ENCODE measurements at regions not wholly inside any gene's neighbourhood (a gene's known extent, or its start where the extent isn't known, plus 50 kb on each side); places are given as distances from the start of the nearest gene placed in this dataset.
"Not testable (repeated sequence)": the region's sequence is repeated elsewhere in the genome, so short reads cannot be mapped to it uniquely, and the experiment has no call there.

GRCh38 chr1:213704941-213705340 lies 282.8 kb upstream of the PROX1 start:
- H3K36me3 Mint-ChIP-seq = no peaks in the 10 kb centered on the region
- no peaks in the 10 kb centered on the region for H3K4me1 Mint-ChIP-seq
- H3K27ac Mint-ChIP-seq = no peak overlapping the region
- H3K9me3 Mint-ChIP-seq = peaks cover 29% of the 10 kb centered on the region
- no peak overlapping the region for H3K4me3 Mint-ChIP-seq
- no peaks in the 10 kb centered on the region for H3K27me3 Mint-ChIP-seq
- DNase-seq = no peak

GRCh38 chr1:213711833-213712490 lies 275.8 kb upstream of the PROX1 start:
- not testable (repeated sequence) for H3K27ac Mint-ChIP-seq

DNA sequence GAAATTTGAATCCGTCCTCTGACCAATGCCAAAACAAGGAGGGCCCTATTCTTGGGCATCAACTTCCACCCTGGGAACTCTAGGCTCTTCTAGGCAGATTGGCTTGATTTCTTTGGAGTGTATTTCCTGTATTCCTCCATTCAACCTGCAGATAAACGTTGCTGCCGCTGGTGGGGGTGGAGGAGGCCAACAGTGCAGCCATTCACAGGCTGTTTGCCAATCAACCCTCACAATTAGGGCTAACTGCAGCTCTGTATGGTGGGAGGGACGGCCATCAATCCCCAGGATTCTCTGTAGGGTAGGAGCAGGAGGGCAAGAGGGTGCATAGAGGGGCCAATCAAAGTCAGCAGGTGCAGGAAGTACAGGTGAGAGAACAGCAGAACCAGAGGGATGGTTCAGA lies 273.1 kb upstream of the PROX1 start:
- peaks cover 4% of the 10 kb centered on the region for H3K4me1 Mint-ChIP-seq
- no peaks in the 10 kb centered on the region for H3K27me3 Mint-ChIP-seq
- no peak overlapping the region for H3K27ac Mint-ChIP-seq
- no peak overlapping the region for H3K4me3 Mint-ChIP-seq
- peaks cover 8% of the 10 kb centered on the region for H3K9me3 Mint-ChIP-seq
- peaks cover 2% of the 10 kb centered on the region for H3K36me3 Mint-ChIP-seq
- no peak for DNase-seq

More at GRCh38 chr1:213711833-213712490, 275.8 kb upstream of the PROX1 start:
- not testable (repeated sequence) for H3K4me3 Mint-ChIP-seq, H3K36me3 Mint-ChIP-seq, H3K27me3 Mint-ChIP-seq, DNase-seq, H3K4me1 Mint-ChIP-seq
- peaks cover 24% of the 10 kb centered on the region for H3K9me3 Mint-ChIP-seq

DNA sequence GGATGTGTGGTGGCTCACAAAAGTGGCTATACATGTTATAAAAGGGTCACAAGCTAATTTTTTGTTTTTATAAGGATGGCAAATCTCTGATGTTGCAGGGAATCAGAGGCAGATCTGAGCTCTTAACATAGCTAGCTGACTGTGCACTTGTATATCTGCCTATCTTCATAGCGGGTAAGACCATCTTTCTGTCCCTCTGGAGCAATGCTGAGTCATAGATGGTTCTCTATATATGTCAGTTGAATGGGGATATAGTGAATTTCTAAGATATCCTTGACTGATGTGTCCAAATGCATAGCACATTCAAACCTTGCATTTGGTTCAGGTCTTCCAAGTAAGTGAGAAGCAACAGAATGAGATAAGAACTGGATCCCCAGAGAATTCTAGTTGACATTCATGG lies 272.6 kb upstream of the PROX1 start:
- peaks cover 2% of the 10 kb centered on the region for H3K36me3 Mint-ChIP-seq
- peaks cover 4% of the 10 kb centered on the region for H3K4me1 Mint-ChIP-seq
- H3K27me3 Mint-ChIP-seq = no peaks in the 10 kb centered on the region
- DNase-seq = no peak
- H3K9me3 Mint-ChIP-seq = peaks cover 8% of the 10 kb centered on the region
- no peak overlapping the region for H3K27ac Mint-ChIP-seq
- no peak overlapping the region for H3K4me3 Mint-ChIP-seq

GRCh38 chr1:213719462-213719861 lies 268.3 kb upstream of the PROX1 start:
- Mint-ChIP-seq H3K27me3 (no peaks in the 10 kb centered on the region), H3K4me3 (no peak overlapping the region), H3K36me3 (no peaks in the 10 kb centered on the region), H3K4me1 (no peaks in the 10 kb centered on the region), H3K27ac (no peak overlapping the region), H3K9me3 (peaks cover 10% of the 10 kb centered on the region)
- no peak for DNase-seq

- H3K4me1 Mint-ChIP-seq = no peaks in the 10 kb centered on the region
Observed at GRCh38 chr1:213720032-213720431, 267.7 kb upstream of the PROX1 start.

GRCh38 chr1:213723187-213723586 lies 264.6 kb upstream of the PROX1 start:
- H3K27ac Mint-ChIP-seq = no peak overlapping the region
- no peak overlapping the region for H3K4me3 Mint-ChIP-seq
- H3K27me3 Mint-ChIP-seq = no peaks in the 10 kb centered on the region
- H3K9me3 Mint-ChIP-seq = peaks cover 10% of the 10 kb centered on the region
- no peaks in the 10 kb centered on the region for H3K36me3 Mint-ChIP-seq
- no peak for DNase-seq
- H3K4me1 Mint-ChIP-seq = no peaks in the 10 kb centered on the region

More at GRCh38 chr1:213720032-213720431, 267.7 kb upstream of the PROX1 start:
- no peak overlapping the region for H3K4me3 Mint-ChIP-seq
- H3K9me3 Mint-ChIP-seq = peaks cover 10% of the 10 kb centered on the region
- H3K27me3 Mint-ChIP-seq = no peaks in the 10 kb centered on the region
- no peaks in the 10 kb centered on the region for H3K36me3 Mint-ChIP-seq
- H3K27ac Mint-ChIP-seq = no peak overlapping the region
- DNase-seq = no peak

DNA sequence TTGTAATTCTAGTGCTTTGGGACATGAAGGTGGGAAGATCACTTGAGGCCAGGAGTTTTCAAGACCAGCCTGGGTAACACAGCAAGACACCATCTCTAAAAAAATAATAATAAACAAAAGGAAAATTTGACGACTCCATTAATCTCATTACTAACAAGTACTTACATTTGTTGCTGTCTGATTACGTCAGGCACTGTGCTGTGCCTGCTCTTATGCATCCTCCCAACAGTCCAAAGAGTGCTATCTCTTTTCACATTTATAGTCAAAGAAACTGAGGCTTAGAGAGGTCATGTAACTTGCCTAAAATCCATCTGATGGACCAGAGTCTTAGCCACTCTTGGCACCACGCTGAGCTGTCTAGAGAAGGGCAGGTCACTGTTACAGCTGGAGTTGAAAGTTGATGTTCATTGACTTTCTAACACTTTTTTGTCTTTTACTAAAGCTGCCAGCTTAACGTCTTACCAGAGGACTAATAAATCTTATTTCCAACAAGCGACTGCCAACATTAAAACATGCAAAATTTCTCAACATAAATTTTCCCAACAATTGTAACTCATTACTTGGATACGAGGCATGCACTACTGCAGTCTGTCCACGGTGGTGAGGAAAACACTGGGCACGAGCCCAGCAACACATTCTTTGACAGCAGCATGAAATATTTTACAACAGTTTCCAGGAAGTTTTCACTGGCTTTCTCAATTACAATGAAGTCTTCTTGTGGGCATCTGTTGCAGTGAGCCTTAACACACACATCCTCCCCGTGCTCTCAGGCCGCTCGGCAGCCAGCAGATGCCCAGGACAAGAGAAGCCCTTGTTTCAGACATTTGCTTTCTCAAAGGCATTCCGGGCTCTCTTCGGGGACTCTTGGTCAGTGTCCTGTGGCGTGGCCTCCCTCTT lies 262.9 kb upstream of the PROX1 start:
- no peak overlapping the region for H3K27ac Mint-ChIP-seq

DNA sequence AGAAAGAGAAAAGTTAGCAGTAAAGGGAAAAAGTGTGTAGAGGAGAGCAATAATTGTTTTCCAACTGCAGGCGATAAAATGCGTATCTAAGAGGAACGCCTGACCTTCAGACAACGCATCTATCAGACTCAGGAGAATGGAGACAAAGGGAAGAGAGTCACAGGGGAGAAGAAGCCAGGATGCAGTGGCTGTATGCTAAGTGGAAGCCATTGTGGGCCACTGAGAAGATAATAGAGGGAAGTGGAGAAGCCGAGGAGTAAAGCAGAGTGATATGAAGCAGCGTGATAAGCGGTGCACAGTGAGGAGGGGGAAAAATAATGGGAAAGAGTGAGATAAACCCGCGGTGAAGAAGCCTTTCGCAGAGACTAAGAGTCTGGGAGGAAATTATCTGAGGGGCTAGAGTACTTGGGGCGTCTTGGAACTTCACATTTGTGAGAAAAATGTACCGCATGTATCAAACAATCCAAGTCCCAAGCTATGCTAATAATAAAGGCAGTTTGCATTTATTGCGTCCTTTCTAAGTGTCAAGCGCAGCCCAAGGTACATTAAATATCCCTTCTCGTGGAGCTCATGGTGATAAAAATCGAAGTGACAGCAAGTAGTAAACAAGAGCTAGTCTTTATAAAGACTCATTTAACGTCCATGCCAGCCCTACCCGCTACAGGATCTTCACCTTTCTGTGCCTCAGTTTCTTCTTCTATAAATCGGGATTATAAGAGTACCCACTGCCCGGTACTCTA lies 259.8 kb upstream of the PROX1 start:
- DNase-seq = no peak
- Mint-ChIP-seq H3K4me1 (no peaks in the 10 kb centered on the region), H3K9me3 (peaks cover 12% of the 10 kb centered on the region), H3K36me3 (no peaks in the 10 kb centered on the region), H3K4me3 (no peak overlapping the region), H3K27ac (no peak overlapping the region), H3K27me3 (no peaks in the 10 kb centered on the region)

More for the DNA sequence above, 262.9 kb upstream of the PROX1 start:
- no peak for DNase-seq
- no peaks in the 10 kb centered on the region for H3K4me1 Mint-ChIP-seq
- no peaks in the 10 kb centered on the region for H3K27me3 Mint-ChIP-seq
- no peak overlapping the region for H3K4me3 Mint-ChIP-seq
- peaks cover 10% of the 10 kb centered on the region for H3K9me3 Mint-ChIP-seq
- no peaks in the 10 kb centered on the region for H3K36me3 Mint-ChIP-seq

GRCh38 chr1:213728593-213729536 lies 258.9 kb upstream of the PROX1 start:
- no peak overlapping the region for H3K27ac Mint-ChIP-seq
- no peaks in the 10 kb centered on the region for H3K27me3 Mint-ChIP-seq
- H3K9me3 Mint-ChIP-seq = peaks cover 12% of the 10 kb centered on the region
- H3K36me3 Mint-ChIP-seq = no peaks in the 10 kb centered on the region
- no peaks in the 10 kb centered on the region for H3K4me1 Mint-ChIP-seq
- H3K4me3 Mint-ChIP-seq = no peak overlapping the region
- no peak for DNase-seq

GRCh38 chr1:213733705-213734104 lies 254.1 kb upstream of the PROX1 start:
- Mint-ChIP-seq H3K4me3 (no peak overlapping the region), H3K9me3 (peaks cover 12% of the 10 kb centered on the region), H3K27ac (no peak overlapping the region), H3K4me1 (no peaks in the 10 kb centered on the region), H3K36me3 (no peaks in the 10 kb centered on the region), H3K27me3 (peaks cover 4% of the 10 kb centered on the region)
- DNase-seq = no peak

GRCh38 chr1:213737398-213738035 lies 250.3 kb upstream of the PROX1 start:
- Mint-ChIP-seq H3K27ac (no peak overlapping the region), H3K36me3 (no peaks in the 10 kb centered on the region), H3K27me3 (peaks cover 4% of the 10 kb centered on the region), H3K4me1 (no peaks in the 10 kb centered on the region), H3K4me3 (no peak overlapping the region), H3K9me3 (no peaks in the 10 kb centered on the region)
- no peak for DNase-seq

- Mint-ChIP-seq H3K9me3 (peaks cover 2% of the 10 kb centered on the region), H3K4me1 (no peaks in the 10 kb centered on the region)
Observed at GRCh38 chr1:213738658-213739057, 249.1 kb upstream of the PROX1 start.

GRCh38 chr1:213742992-213743391 lies 244.8 kb upstream of the PROX1 start:
- no peaks in the 10 kb centered on the region for H3K4me1 Mint-ChIP-seq
- H3K4me3 Mint-ChIP-seq = no peak overlapping the region
- no peaks in the 10 kb centered on the region for H3K27me3 Mint-ChIP-seq
- no peak for DNase-seq
- H3K9me3 Mint-ChIP-seq = peaks cover 2% of the 10 kb centered on the region
- H3K27ac Mint-ChIP-seq = no peak overlapping the region
- H3K36me3 Mint-ChIP-seq = no peaks in the 10 kb centered on the region

More at GRCh38 chr1:213738658-213739057, 249.1 kb upstream of the PROX1 start:
- H3K27ac Mint-ChIP-seq = no peak overlapping the region
- H3K27me3 Mint-ChIP-seq = peaks cover 4% of the 10 kb centered on the region
- H3K4me3 Mint-ChIP-seq = no peak overlapping the region
- DNase-seq = no peak
- H3K36me3 Mint-ChIP-seq = no peaks in the 10 kb centered on the region

Measured in activated naive CD8-positive, alpha-beta T cell treated with anti-CD3 and anti-CD28 coated beads for 36 hours (primary cell).